Fibroblast of lung (primary cell): ENCODE measurements at regions not wholly inside any gene's neighbourhood (a gene's known extent, or its start where the extent isn't known, plus 50 kb on each side); places are given as distances from the start of the nearest gene placed in this dataset.

Experiments
- EZH2 ChIP-seq: IDR thresholded peaks from 2 replicates; pipeline ENCODE4 v1.5.1; 2012; ENCODE audit warnings: low read length, control low read depth, mild to moderate bottlenecking; ENCODE audit errors: missing control alignments
- TF ChIP-seq, protein P1 (sequence below), 2 donors: IDR thresholded peaks in 1 of 2; conservative IDR thresholded peaks in 1 of 2; 1 replicate in 1 of 2; 2 replicates in 1 of 2; pipeline ENCODE4 v1.5.1; 2011 to 2012; ENCODE audit warnings: low read length in 2 of 2, control low read depth in 1 of 2, inconsistent platforms in 1 of 2, low read depth in 1 of 2, mild to moderate bottlenecking in 1 of 2

DNA sequence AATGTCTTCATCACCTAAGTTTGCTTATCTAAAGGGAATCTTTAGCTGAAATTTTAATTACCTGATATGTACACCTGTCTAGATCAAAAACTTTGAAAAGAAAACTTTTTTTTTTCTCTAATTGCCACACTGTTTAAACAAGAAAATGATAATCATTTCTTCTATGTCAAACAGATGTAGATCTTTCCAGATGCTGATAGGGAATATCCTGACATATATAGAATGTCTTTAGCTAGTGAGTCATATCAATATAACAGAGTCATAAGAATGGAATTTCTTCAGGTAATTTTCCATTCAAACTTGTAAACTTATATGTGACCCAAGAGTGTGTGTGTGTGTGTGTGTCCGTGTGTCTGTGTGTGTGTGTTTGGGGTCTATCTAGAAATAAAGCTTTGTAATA lies 271.9 kb downstream of the GPM6A start:
- TF ChIP-seq, protein P1, sequence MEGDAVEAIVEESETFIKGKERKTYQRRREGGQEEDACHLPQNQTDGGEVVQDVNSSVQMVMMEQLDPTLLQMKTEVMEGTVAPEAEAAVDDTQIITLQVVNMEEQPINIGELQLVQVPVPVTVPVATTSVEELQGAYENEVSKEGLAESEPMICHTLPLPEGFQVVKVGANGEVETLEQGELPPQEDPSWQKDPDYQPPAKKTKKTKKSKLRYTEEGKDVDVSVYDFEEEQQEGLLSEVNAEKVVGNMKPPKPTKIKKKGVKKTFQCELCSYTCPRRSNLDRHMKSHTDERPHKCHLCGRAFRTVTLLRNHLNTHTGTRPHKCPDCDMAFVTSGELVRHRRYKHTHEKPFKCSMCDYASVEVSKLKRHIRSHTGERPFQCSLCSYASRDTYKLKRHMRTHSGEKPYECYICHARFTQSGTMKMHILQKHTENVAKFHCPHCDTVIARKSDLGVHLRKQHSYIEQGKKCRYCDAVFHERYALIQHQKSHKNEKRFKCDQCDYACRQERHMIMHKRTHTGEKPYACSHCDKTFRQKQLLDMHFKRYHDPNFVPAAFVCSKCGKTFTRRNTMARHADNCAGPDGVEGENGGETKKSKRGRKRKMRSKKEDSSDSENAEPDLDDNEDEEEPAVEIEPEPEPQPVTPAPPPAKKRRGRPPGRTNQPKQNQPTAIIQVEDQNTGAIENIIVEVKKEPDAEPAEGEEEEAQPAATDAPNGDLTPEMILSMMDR (conservative IDR thresholded peaks at IDR 0.05 in 1 of 2, IDR thresholded peaks at IDR 0.05 in 1 of 2; ENCODE audit: low read depth in 1 of 2, low read length in 2 of 2), result no peak
- no peak for TF ChIP-seq EZH2
